Spleen (tissue), 11 donors: ENCODE measurements at regions not wholly inside any gene's neighbourhood (a gene's known extent, or its start where the extent isn't known, plus 50 kb on each side); places are given as distances from the start of the nearest gene placed in this dataset.

Source experiments
- DNase-seq: peaks from one replicate; pipeline ENCODE4 v3.0.0-alpha.2; 2020
- H3K27ac ChIP-seq, 8 donors: fragments of 200-600 bp; sonication (generic) in 7 of 8; 1 replicate in 4 of 8; 2 replicates in 4 of 8; pipeline versions ENCODE4 v1.5.0 to v1.8.0; 2016 to 2021; ENCODE audit warnings: inconsistent platforms in 4 of 8, mild to moderate bottlenecking in 4 of 8, moderate library complexity in 1 of 8
- H3K27me3 ChIP-seq, 7 donors: fragments of 200-600 bp; sonication (generic) in 6 of 7; replicated peaks in 1 of 7; 1 replicate in 4 of 7; 2 replicates in 3 of 7; pipeline versions ENCODE4 v1.5.0 to v1.8.0; 2016 to 2021; ENCODE audit warnings: inconsistent platforms in 3 of 7, mild to moderate bottlenecking in 1 of 7
- H3K36me3 ChIP-seq, 6 donors: fragments of 200-600 bp; sonication (generic) in 5 of 6; 1 replicate in 4 of 6; 2 replicates in 2 of 6; pipeline versions ENCODE4 v1.5.0 to v1.8.0; 2016 to 2021; ENCODE audit warnings: inconsistent platforms in 2 of 6
- H3K4me1 ChIP-seq, 6 donors: fragments of 200-600 bp; sonication (generic) in 5 of 6; 1 replicate in 3 of 6; 2 replicates in 3 of 6; pipeline versions ENCODE4 v1.5.0 to v1.8.0; 2016 to 2021; ENCODE audit warnings: inconsistent platforms in 3 of 6
- H3K4me3 ChIP-seq, 8 donors: fragments of 200-600 bp; sonication (generic) in 7 of 8; 1 replicate in 4 of 8; 2 replicates in 4 of 8; pipeline versions ENCODE4 v1.5.0 to v1.8.0; 2016 to 2021; ENCODE audit warnings: inconsistent platforms in 4 of 8, mild to moderate bottlenecking in 4 of 8, moderate library complexity in 2 of 8
- H3K9me3 ChIP-seq, 8 donors: fragments of 200-600 bp; sonication (generic) in 7 of 8; 1 replicate in 4 of 8; 2 replicates in 4 of 8; pipeline versions ENCODE4 v1.5.0 to v1.8.0; 2016 to 2021; ENCODE audit warnings: inconsistent platforms in 4 of 8
- POLR2A ChIP-seq, 3 donors: fragments of 450-650 bp; IDR thresholded peaks; one replicate each; pipeline ENCODE4 v1.5.1; 2017; ENCODE audit warnings: antibody characterized with exemption in 3 of 3, mild to moderate bottlenecking in 1 of 3
- POLR2AphosphoS5 ChIP-seq, 3 donors: sonication (generic); formaldehyde crosslinking; IDR thresholded peaks; one replicate each; pipeline ENCODE4 v1.5.1; 2017; ENCODE audit warnings: antibody characterized with exemption in 3 of 3
- WGBS, 5 donors: extraction: QIAGEN DNeasy Blood & Tissue Kit in 3 of 5; methylation state at CpG; one replicate each; pipeline versions ENCODE4 v1.1.5 to v1.1.7; 2013 to 2018; 5-methylcytosine and 5-hydroxymethylcytosine counted together
- intact Hi-C: fragments of 100-400 bp; cut with DNase I; formaldehyde crosslinking; loops from one replicate; pipeline ENCODE4 v1.15.0; 2023; ENCODE audit warnings: low total_unique reads
- TF ChIP-seq, protein P1 (sequence below), 11 experiments: fragments of 200-600 bp in 7 of 11; fragments of 450-650 bp in 4 of 11; sonication (generic) in 4 of 11; IDR thresholded peaks in 8 of 11; conservative IDR thresholded peaks in 3 of 11; 1 replicate in 7 of 11; 2 replicates in 4 of 11; pipeline versions ENCODE4 v1.4.0 to v1.8.0; 2016 to 2021; ENCODE audit warnings: antibody characterized with exemption in 11 of 11, inconsistent platforms in 4 of 11, mild to moderate bottlenecking in 1 of 11
- donor health status: healthy with polysubstance abuse.
- donor health status: DM: no; HTN: no; CAD: no; lungs with moderate emphysema.
- donor health status: DM: no; HTN: no; CAD: no.
- donor health status: Bipolar disorder and iron deficiency.
- donor health status: healthy.
- donor health status: DM: no; HTN: no; CAD: no.
- donor health status: DM: yes; HTN: yes; CAD: no.

DNA sequence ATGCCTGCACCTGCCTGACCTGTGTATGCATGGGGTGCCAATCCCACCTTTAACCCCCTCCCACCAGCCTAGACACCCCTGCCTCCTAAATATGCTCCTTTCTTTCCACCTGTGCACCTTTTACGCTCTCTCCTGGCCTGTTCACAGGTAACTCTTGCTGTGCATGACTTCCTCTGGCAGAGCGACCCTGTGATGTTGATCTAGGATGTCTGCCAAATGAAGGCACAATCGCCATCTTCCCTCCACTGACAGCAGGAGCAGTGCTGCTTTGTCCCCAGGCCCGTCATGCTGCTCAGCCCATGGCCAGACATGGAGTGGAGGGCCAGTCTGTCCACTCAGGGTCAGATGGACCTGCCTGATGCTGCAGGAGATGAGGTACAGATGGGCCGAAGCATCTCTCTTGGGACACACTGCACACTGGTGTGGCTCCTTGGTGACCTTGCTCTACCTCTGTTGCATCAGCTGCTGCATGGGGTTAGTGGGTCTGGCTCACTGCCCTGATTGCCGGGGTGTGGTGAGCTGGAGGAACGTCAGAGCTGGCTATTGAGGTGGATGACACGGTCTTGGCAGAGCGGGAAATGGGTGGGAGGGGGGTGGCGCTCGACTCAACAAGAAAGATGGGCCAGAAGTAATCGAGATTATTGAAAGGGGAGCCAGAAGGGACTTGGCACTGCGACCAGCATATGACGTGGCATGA is 101.7 kb upstream of the PITX1 start:
- 71 to 82% (median 73%) methylated on average over 14 of the region's 14 CpGs for WGBS, 5 donors
- H3K27ac ChIP-seq = no peak overlapping the region
- TF ChIP-seq, protein P1, sequence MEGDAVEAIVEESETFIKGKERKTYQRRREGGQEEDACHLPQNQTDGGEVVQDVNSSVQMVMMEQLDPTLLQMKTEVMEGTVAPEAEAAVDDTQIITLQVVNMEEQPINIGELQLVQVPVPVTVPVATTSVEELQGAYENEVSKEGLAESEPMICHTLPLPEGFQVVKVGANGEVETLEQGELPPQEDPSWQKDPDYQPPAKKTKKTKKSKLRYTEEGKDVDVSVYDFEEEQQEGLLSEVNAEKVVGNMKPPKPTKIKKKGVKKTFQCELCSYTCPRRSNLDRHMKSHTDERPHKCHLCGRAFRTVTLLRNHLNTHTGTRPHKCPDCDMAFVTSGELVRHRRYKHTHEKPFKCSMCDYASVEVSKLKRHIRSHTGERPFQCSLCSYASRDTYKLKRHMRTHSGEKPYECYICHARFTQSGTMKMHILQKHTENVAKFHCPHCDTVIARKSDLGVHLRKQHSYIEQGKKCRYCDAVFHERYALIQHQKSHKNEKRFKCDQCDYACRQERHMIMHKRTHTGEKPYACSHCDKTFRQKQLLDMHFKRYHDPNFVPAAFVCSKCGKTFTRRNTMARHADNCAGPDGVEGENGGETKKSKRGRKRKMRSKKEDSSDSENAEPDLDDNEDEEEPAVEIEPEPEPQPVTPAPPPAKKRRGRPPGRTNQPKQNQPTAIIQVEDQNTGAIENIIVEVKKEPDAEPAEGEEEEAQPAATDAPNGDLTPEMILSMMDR (IDR thresholded peaks at IDR 0.05 in 8 of 11, conservative IDR thresholded peaks at IDR 0.05 in 3 of 11) = no peak
- TF ChIP-seq POLR2AphosphoS5 (IDR thresholded peaks at IDR 0.05) (no peak), POLR2A (IDR thresholded peaks at IDR 0.05) (no peak)
- H3K4me1 ChIP-seq = peaks cover 0 to 6% (median 0%) of the 10 kb centered on the region in 6 donors
- no peak overlapping the region for H3K4me3 ChIP-seq
- H3K27me3 ChIP-seq = peaks cover 0 to 8% (median 0%) of the 10 kb centered on the region in 7 donors
- H3K36me3 ChIP-seq = no peaks in the 10 kb centered on the region
- intact Hi-C loops = no loop called here
- DNase-seq = no peak
- no peaks in the 10 kb centered on the region for H3K9me3 ChIP-seq

DNA sequence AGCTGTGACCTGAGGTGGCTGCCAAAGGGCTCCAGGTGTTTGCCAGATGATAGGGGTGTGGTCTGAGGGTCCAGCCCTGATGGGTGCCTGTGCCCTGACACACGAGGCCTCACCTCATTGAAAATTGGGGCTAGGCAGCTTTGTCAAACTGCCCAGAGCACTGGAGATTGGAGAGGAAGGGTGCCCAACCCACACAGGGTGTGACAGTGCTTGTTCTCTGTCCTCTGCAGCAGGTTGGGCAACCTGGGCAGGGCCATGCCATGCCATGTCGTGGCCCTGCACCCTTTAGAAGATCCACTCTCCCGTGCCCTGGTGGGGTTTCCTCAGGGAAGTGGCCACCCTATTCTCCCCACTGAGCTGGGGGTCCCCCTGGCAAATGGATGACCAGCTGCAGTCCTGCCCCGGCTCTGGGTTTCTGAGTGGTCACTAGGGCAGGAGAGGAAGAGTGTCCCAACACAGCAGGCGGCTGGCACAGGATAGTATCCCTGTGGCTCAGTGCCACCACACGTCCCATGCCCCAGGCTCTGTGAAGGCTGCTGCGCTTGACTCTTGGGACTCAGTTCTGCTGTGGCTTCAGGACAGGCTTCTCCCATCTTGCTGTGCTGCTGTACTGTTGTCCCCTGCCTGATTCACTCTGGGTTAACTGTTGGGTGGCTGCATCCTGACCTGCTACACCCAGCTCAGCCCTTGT is 100.8 kb upstream of the PITX1 start:
- TF ChIP-seq POLR2AphosphoS5 (IDR thresholded peaks at IDR 0.05) = no peak
- intact Hi-C loops = no loop called here
- Histone ChIP-seq H3K4me1 (peaks cover 0 to under 1% (median 0%) of the 10 kb centered on the region in 6 donors), H3K27me3 (peaks cover 0 to 8% (median 0%) of the 10 kb centered on the region in 7 donors), H3K36me3 (no peaks in the 10 kb centered on the region), H3K9me3 (no peaks in the 10 kb centered on the region), H3K4me3 (no peak overlapping the region), H3K27ac (no peak overlapping the region)
- 67 to 84% (median 72%) methylated on average over 6 to 7 of the region's 7 CpGs for WGBS, 5 donors
- no peak for DNase-seq

DNA sequence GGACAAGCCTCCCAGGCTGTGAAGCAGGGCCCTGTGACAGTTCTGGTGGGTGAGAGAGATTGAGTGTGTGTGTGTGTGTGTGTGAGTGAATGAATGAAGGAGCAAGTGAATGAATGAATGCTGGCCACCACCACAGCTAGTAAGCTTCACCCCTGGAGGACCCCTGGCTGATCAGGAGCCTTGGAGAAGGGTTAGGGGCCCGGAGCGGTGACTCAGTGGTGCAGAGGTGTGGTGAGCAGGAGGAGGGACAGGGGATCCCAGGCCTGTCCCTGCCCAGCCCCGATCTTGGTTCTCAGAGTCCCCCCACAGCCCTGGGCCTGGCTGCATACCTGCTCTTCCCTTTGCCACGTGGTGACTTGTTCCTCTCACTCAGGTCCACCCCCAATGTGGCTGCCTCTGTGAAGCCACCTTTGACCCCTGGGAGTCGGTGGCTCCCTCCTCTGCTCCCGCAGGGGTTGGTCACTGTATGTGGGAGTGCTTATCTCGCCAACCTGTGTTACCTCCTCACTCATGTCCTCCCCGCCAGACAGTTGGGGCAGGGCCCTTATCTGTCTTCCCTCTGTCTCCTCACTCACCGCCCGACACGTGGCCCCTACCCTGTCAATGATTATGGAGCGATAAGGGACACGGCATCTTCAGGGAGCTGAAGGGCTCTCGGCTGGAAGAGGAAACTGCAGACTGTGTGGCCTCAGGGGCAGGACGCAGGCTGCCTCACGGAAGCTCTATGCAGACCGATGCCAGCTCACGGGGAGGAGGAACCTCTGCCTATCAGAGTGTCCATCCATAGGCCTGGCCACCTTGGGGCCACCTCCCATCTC is 99.9 kb upstream of the PITX1 start:
- Histone ChIP-seq H3K36me3 (no peaks in the 10 kb centered on the region), H3K27ac (no peak overlapping the region), H3K4me3 (no peak overlapping the region), H3K4me1 (no peaks in the 10 kb centered on the region), H3K9me3 (no peaks in the 10 kb centered on the region), H3K27me3 (peaks cover 0 to 8% (median 0%) of the 10 kb centered on the region in 7 donors)
- WGBS, 5 donors = 32 to 57% (median 40%) methylated on average over 17 to 18 of the region's 18 CpGs
- DNase-seq = no peak
- TF ChIP-seq POLR2A (IDR thresholded peaks at IDR 0.05) = no peak
- TF ChIP-seq POLR2AphosphoS5 (IDR thresholded peaks at IDR 0.05) = no peak
- TF ChIP-seq, protein P1 (IDR thresholded peaks at IDR 0.05 in 8 of 11, conservative IDR thresholded peaks at IDR 0.05 in 3 of 11) = no peak
- intact Hi-C loops = no loop called here

DNA sequence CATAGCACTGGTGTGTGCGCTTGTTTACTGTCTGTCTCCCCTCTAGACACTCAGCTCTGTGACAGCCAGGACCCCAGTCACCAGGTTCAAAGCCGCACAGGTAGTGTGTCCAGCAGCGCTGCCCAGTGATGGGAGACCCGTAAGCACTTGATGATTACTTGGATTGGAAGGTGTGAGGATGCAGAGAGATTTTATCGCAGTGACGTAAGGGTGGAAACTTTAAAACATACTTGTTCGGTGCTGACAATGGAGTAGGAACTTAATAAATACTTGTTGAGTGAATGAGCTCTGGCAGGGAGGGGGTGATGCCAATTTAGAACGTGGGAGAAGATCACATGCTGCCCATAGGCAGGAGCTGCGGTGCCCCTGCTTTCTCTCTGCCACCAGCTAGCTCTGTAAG is 99.2 kb upstream of the PITX1 start:
- Histone ChIP-seq H3K9me3 (no peaks in the 10 kb centered on the region), H3K4me1 (no peaks in the 10 kb centered on the region), H3K27me3 (peaks cover 0 to 8% (median 0%) of the 10 kb centered on the region in 7 donors), H3K27ac (no peak overlapping the region), H3K4me3 (no peak overlapping the region), H3K36me3 (no peaks in the 10 kb centered on the region)
- intact Hi-C loops = no loop called here
- 89 to 93% (median 91%) methylated on average over 9 of the region's 9 CpGs for WGBS, 5 donors
- TF ChIP-seq, protein P1 (IDR thresholded peaks at IDR 0.05 in 8 of 11, conservative IDR thresholded peaks at IDR 0.05 in 3 of 11) = no peak
- TF ChIP-seq POLR2A (IDR thresholded peaks at IDR 0.05) = no peak
- no peak for TF ChIP-seq POLR2AphosphoS5 (IDR thresholded peaks at IDR 0.05)
- DNase-seq = no peak
